ENCODE measurements at regions not wholly inside any gene's neighbourhood (a gene's known extent, or its start where the extent isn't known, plus 50 kb on each side); places are given as distances from the start of the nearest gene placed in this dataset.
"Not testable (repeated sequence)": the region's sequence is repeated elsewhere in the genome, so short reads cannot be mapped to it uniquely, and the experiment has no call there.

- DNase-seq = no peak
Observed at GRCh38 chr6:102986086-102986485, 1592.6 kb downstream of the GRIK2 start.

GRCh38 chr6:102984357-102984756, 1590.8 kb downstream of the GRIK2 start:
- no peak for DNase-seq

GRCh38 chr6:102981490-102982015, 1588.0 kb downstream of the GRIK2 start:
- no peak for DNase-seq

- DNase-seq = no peak
Observed at GRCh38 chr6:102980951-102981350, 1587.4 kb downstream of the GRIK2 start.

- DNase-seq = no peak
Observed at GRCh38 chr6:102961902-102962301, 1568.4 kb downstream of the GRIK2 start.

GRCh38 chr6:102950967-102951366, 1557.5 kb downstream of the GRIK2 start:
- no peak for DNase-seq

GRCh38 chr6:102944475-102944874, 1551.0 kb downstream of the GRIK2 start:
- DNase-seq = no peak

- no peak for DNase-seq
Observed at GRCh38 chr6:102942206-102942605, 1548.7 kb downstream of the GRIK2 start.

- no peak for DNase-seq
Observed at GRCh38 chr6:102936959-102937358, 1543.5 kb downstream of the GRIK2 start.

GRCh38 chr6:102928109-102928508, 1534.6 kb downstream of the GRIK2 start:
- DNase-seq = no peak

- no peak for DNase-seq
Observed at GRCh38 chr6:102918161-102918560, 1524.7 kb downstream of the GRIK2 start.

GRCh38 chr6:102911571-102911970, 1518.1 kb downstream of the GRIK2 start:
- DNase-seq = no peak

- DNase-seq = not testable (repeated sequence)
Observed at GRCh38 chr6:102910701-102911139, 1517.2 kb downstream of the GRIK2 start.

GRCh38 chr6:102907181-102907580, 1513.7 kb downstream of the GRIK2 start:
- peak; percentile 0 for DNase-seq

GRCh38 chr6:102902471-102902870, 1509.0 kb downstream of the GRIK2 start:
- DNase-seq = no peak

GRCh38 chr6:102895683-102896082, 1502.2 kb downstream of the GRIK2 start:
- no peak for DNase-seq

- no peak for DNase-seq
Observed at GRCh38 chr6:102885165-102885564, 1491.7 kb downstream of the GRIK2 start.

GRCh38 chr6:102853249-102853955, 1459.9 kb downstream of the GRIK2 start:
- no peak for DNase-seq

GRCh38 chr6:102848796-102849195, 1455.3 kb downstream of the GRIK2 start:
- no peak for DNase-seq

- no peak for DNase-seq
Observed at GRCh38 chr6:102848210-102848609, 1454.7 kb downstream of the GRIK2 start.

- DNase-seq = no peak
Observed at GRCh38 chr6:102841060-102841459, 1447.6 kb downstream of the GRIK2 start.

- DNase-seq = no peak
Observed at GRCh38 chr6:102832021-102832420, 1438.5 kb downstream of the GRIK2 start.

GRCh38 chr6:102820098-102820497, 1426.6 kb downstream of the GRIK2 start:
- no peak for DNase-seq

GRCh38 chr6:102815207-102815606, 1421.7 kb downstream of the GRIK2 start:
- DNase-seq = no peak
